ENCODE measurements at regions not wholly inside any gene's neighbourhood (a gene's known extent, or its start where the extent isn't known, plus 50 kb on each side); places are given as distances from the start of the nearest gene placed in this dataset.
"Not testable (repeated sequence)": the region's sequence is repeated elsewhere in the genome, so short reads cannot be mapped to it uniquely, and the experiment has no call there.

DNA sequence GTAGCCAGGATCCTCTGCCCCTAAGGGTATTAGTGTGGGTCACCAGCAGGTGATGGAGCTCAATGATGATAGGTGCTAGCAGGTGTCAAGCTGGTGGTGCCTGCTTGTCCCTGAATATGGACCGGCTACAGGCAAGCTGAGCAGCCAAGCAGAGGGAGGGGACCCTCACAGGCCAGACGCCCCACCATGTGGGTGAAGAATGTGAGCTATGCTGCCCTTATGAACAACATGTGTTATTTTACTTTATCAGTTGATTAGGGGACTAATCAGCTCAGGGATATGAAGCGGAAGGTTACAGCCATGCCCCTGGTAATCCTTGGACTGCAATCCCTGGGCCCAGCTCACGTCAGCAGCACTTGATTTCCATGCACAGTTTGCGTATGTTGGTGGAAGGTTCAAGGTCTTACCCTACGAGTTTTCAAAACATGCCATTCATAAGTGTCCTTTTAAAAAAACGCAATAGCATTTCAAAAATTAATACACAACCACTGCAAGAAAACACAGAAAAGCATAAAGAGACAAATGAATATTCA lies 106.0 kb downstream of the CDC7 start:
- H3K4me3 ChIP-seq (ENCODE audit: low read depth, low read length): no peak overlapping the region
- TF ChIP-seq POLR2A (IDR thresholded peaks at IDR 0.05; ENCODE audit: extremely low read depth, insufficient read length) (no peak), MYC (IDR thresholded peaks at IDR 0.05; ENCODE audit: low read depth, low read length) (no peak), MAX (IDR thresholded peaks at IDR 0.05; ENCODE audit: low read depth, low read length) (no peak)
- TF ChIP-seq, protein P1, sequence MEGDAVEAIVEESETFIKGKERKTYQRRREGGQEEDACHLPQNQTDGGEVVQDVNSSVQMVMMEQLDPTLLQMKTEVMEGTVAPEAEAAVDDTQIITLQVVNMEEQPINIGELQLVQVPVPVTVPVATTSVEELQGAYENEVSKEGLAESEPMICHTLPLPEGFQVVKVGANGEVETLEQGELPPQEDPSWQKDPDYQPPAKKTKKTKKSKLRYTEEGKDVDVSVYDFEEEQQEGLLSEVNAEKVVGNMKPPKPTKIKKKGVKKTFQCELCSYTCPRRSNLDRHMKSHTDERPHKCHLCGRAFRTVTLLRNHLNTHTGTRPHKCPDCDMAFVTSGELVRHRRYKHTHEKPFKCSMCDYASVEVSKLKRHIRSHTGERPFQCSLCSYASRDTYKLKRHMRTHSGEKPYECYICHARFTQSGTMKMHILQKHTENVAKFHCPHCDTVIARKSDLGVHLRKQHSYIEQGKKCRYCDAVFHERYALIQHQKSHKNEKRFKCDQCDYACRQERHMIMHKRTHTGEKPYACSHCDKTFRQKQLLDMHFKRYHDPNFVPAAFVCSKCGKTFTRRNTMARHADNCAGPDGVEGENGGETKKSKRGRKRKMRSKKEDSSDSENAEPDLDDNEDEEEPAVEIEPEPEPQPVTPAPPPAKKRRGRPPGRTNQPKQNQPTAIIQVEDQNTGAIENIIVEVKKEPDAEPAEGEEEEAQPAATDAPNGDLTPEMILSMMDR (IDR thresholded peaks at IDR 0.05; ENCODE audit: low read depth, low read length): no peak
- no peak for DNase-seq (ENCODE audit: low read depth)

- not testable (repeated sequence) for DNase-seq (ENCODE audit: low read depth); H3K4me3 ChIP-seq (ENCODE audit: low read depth, low read length)
Observed at GRCh38 chr1:91607686-91608085, 107.0 kb downstream of the CDC7 start.

DNA sequence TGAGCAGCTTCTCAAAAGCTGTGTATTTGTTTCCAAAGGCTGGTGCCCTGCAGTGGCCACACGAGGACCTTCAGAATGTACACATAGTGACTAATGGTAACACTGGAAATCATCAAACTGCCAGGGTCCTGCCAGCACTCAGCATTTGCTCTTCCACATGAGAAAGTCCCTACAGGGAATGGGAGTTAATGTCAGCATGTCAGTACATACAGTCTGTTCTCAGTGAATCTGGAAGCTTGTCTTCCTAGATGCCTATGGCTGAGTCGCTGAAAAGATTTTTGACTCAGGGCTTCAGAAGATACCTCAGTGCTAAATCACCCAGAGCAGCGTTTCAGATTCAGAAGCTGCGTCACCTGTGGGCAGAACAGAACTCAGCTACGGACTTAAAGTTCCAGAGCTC lies 108.2 kb downstream of the CDC7 start:
- no peak for DNase-seq (ENCODE audit: low read depth)
- TF ChIP-seq MYC (IDR thresholded peaks at IDR 0.05; ENCODE audit: low read depth, low read length): no peak
- no peak for TF ChIP-seq POLR2A (IDR thresholded peaks at IDR 0.05; ENCODE audit: extremely low read depth, insufficient read length)
- TF ChIP-seq, protein P1 (IDR thresholded peaks at IDR 0.05; ENCODE audit: low read depth, low read length): no peak
- no peak for TF ChIP-seq MAX (IDR thresholded peaks at IDR 0.05; ENCODE audit: low read depth, low read length)
- no peak overlapping the region for H3K4me3 ChIP-seq (ENCODE audit: low read depth, low read length)

DNA sequence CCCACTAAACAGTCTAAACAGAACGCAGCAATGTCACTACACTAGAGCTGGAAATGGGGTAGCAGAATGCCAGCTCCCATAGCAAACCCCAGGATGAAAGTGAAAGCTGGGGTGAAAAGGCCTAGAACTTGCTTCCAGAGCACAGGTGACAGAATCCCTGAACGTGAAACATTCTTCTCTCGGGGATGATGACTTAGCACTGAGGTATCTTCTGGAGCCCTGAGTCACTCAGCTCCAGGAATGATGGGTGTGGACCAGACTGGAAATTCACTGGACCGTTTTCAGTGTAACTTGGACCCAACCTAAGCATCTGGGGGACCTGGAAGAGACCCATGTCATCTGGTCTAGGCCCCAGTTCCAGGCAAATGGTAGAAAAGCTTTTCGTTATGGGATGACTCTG lies 108.9 kb downstream of the CDC7 start:
- TF ChIP-seq POLR2A (IDR thresholded peaks at IDR 0.05; ENCODE audit: extremely low read depth, insufficient read length) (no peak), MAX (IDR thresholded peaks at IDR 0.05; ENCODE audit: low read depth, low read length) (no peak), MYC (IDR thresholded peaks at IDR 0.05; ENCODE audit: low read depth, low read length) (no peak)
- TF ChIP-seq, protein P1 (IDR thresholded peaks at IDR 0.05; ENCODE audit: low read depth, low read length): no peak
- H3K4me3 ChIP-seq (ENCODE audit: low read depth, low read length): no peak overlapping the region
- DNase-seq (ENCODE audit: low read depth): no peak

- no peak overlapping the region for H3K4me3 ChIP-seq (ENCODE audit: low read depth, low read length)
- TF ChIP-seq, protein P1 (IDR thresholded peaks at IDR 0.05; ENCODE audit: low read depth, low read length): no peak
- TF ChIP-seq POLR2A (IDR thresholded peaks at IDR 0.05; ENCODE audit: extremely low read depth, insufficient read length): no peak
- TF ChIP-seq MYC (IDR thresholded peaks at IDR 0.05; ENCODE audit: low read depth, low read length): no peak
- no peak for TF ChIP-seq MAX (IDR thresholded peaks at IDR 0.05; ENCODE audit: low read depth, low read length)
- no peak for DNase-seq (ENCODE audit: low read depth)
Observed at GRCh38 chr1:91610102-91610501, 109.5 kb downstream of the CDC7 start.

DNA sequence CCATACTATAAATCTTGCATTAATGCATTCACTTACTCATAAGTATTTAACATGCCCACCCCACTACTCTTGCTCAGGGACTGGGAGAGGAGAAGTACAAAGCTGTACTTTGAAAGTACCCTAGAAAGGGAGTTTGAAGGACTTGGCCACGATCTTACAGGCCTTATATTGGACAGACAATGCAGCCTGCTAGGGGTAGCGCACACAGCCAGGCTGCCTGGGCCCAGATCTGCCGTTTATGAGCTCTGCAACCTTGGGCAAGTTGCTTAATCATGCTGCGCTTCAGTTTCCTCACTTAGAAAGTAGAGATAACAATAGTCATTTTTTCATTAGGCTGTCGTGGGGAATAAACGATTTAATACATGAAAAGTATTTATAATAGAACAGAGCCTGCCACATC lies 110.1 kb downstream of the CDC7 start:
- no peak overlapping the region for H3K4me3 ChIP-seq (ENCODE audit: low read depth, low read length)
- TF ChIP-seq MYC (IDR thresholded peaks at IDR 0.05; ENCODE audit: low read depth, low read length): no peak
- TF ChIP-seq POLR2A (IDR thresholded peaks at IDR 0.05; ENCODE audit: extremely low read depth, insufficient read length): no peak
- no peak for TF ChIP-seq MAX (IDR thresholded peaks at IDR 0.05; ENCODE audit: low read depth, low read length)
- no peak for DNase-seq (ENCODE audit: low read depth)

- DNase-seq (ENCODE audit: low read depth): no peak
Observed at GRCh38 chr1:91611483-91611917, 110.8 kb downstream of the CDC7 start.

More at GRCh38 chr1:91611483-91611917, 110.8 kb downstream of the CDC7 start:
- H3K4me3 ChIP-seq (ENCODE audit: low read depth, low read length): no peak overlapping the region
- TF ChIP-seq POLR2A (IDR thresholded peaks at IDR 0.05; ENCODE audit: extremely low read depth, insufficient read length) (no peak), MYC (IDR thresholded peaks at IDR 0.05; ENCODE audit: low read depth, low read length) (no peak), MAX (IDR thresholded peaks at IDR 0.05; ENCODE audit: low read depth, low read length) (no peak)
- TF ChIP-seq, protein P1 (IDR thresholded peaks at IDR 0.05; ENCODE audit: low read depth, low read length): no peak
